Loucy (cell line): ENCODE measurements at regions not wholly inside any gene's neighbourhood (a gene's known extent, or its start where the extent isn't known, plus 50 kb on each side); places are given as distances from the start of the nearest gene placed in this dataset.
A peak's percentile ranks its signal among the peaks of the same experiment; 100 is the strongest.

Experiments used
- H2AFZ ChIP-seq: fragments of 200-600 bp; sonication (generic); 2 replicates; pipeline ENCODE4 v1.6.0; 2016; ENCODE audit warnings: antibody characterized with exemption, mild to moderate bottlenecking, low read length, moderate library complexity
- H3F3A ChIP-seq: fragments of 200-600 bp; 2 replicates; pipeline ENCODE4 v1.6.0; 2016; ENCODE audit warnings: antibody characterized with exemption, low read depth, mild to moderate bottlenecking
- H3K27me3 ChIP-seq: fragments of 200-600 bp; sonication (generic); 2 replicates; pipeline ENCODE4 v1.6.1; 2014; ENCODE audit warnings: low read length, mild to moderate bottlenecking; ENCODE audit not compliant: insufficient read depth, poor library complexity, severe bottlenecking
- H3K36me3 ChIP-seq: fragments of 200-600 bp; sonication (generic); 2 replicates; pipeline ENCODE4 v1.6.1; 2016; ENCODE audit warnings: low read length; ENCODE audit not compliant: insufficient read depth
- H3K4me1 ChIP-seq: fragments of 200-600 bp; sonication (generic); 2 replicates; pipeline ENCODE4 v1.5.1; 2014; ENCODE audit warnings: low read length, mild to moderate bottlenecking; ENCODE audit not compliant: insufficient read depth, poor library complexity, severe bottlenecking
- H3K4me2 ChIP-seq: fragments of 200-600 bp; sonication (generic); 2 replicates; pipeline ENCODE4 v1.6.0; 2014; ENCODE audit warnings: antibody characterized with exemption, low read length, low read depth, mild to moderate bottlenecking; ENCODE audit not compliant: poor library complexity, severe bottlenecking
- H3K4me3 ChIP-seq: fragments of 200-600 bp; sonication (generic); 2 replicates; pipeline ENCODE4 v1.5.1; 2014; ENCODE audit warnings: low read length, mild to moderate bottlenecking, mixed read lengths; ENCODE audit not compliant: poor library complexity, severe bottlenecking
- H3K79me2 ChIP-seq: fragments of 200-600 bp; sonication (generic); 2 replicates; pipeline ENCODE4 v1.6.1; 2014; ENCODE audit warnings: low read length; ENCODE audit not compliant: insufficient read depth
- H3K9ac ChIP-seq: fragments of 200-600 bp; sonication (generic); 2 replicates; pipeline ENCODE4 v1.6.0; 2014; ENCODE audit warnings: mild to moderate bottlenecking, low read depth, low read length, moderate library complexity; ENCODE audit not compliant: poor library complexity, severe bottlenecking
- H3K9me2 ChIP-seq: fragments of 200-600 bp; sonication (generic); replicated peaks from 2 replicates; pipeline ENCODE4 v1.6.1; 2016; ENCODE audit warnings: low read depth, low read length, mixed read lengths
- H3K9me3 ChIP-seq: fragments of 200-600 bp; sonication (generic); 2 replicates; pipeline ENCODE4 v1.6.1; 2014; ENCODE audit warnings: mild to moderate bottlenecking, antibody characterized with exemption, low read length, low read depth; ENCODE audit not compliant: insufficient read depth
- H4K20me1 ChIP-seq: fragments of 200-600 bp; sonication (generic); 2 replicates; pipeline ENCODE4 v1.6.0; 2014; ENCODE audit warnings: antibody characterized with exemption, low read length, mild to moderate bottlenecking; ENCODE audit not compliant: insufficient read depth, poor library complexity, severe bottlenecking
- CTCF ChIP-seq: fragments of 200-600 bp; sonication (generic); conservative IDR thresholded peaks from 2 replicates; pipeline ENCODE4 v1.5.1; 2014; ENCODE audit warnings: mild to moderate bottlenecking, antibody characterized with exemption, low read length
- EZH2phosphoT487 ChIP-seq: fragments of 200-600 bp; IDR thresholded peaks from 2 replicates; pipeline ENCODE4 v1.6.1; 2018; ENCODE audit warnings: antibody characterized with exemption, mild to moderate bottlenecking, moderate library complexity, borderline replicate concordance

GRCh38 chr7:145175366-145175765 lies 339.5 kb upstream of the TPK1 start:
- Histone ChIP-seq H3K9me3 (peaks cover 4% of the 10 kb centered on the region; the same call in 1 of the 2 replicates), H4K20me1 (no peaks in the 10 kb centered on the region), H3K79me2 (no peaks in the 10 kb centered on the region), H3K27me3 (no peaks in the 10 kb centered on the region), H2AFZ (no peak overlapping the region), H3K9ac (no peak overlapping the region), H3K4me3 (no peak overlapping the region), H3K36me3 (no peaks in the 10 kb centered on the region), H3F3A (no peaks in the 10 kb centered on the region), H3K4me1 (no peaks in the 10 kb centered on the region), H3K4me2 (no peak overlapping the region), H3K9me2 (no peaks in the 10 kb centered on the region; the same call in 1 of the 2 replicates)
- TF ChIP-seq EZH2phosphoT487, result no peak
- TF ChIP-seq CTCF, result no peak

GRCh38 chr7:145169908-145170307 lies 334.1 kb upstream of the TPK1 start:
- no peak overlapping the region for H3K4me2 ChIP-seq
- H4K20me1 ChIP-seq, result no peaks in the 10 kb centered on the region
- H2AFZ ChIP-seq, result no peak overlapping the region
- no peaks in the 10 kb centered on the region for H3K4me1 ChIP-seq
- H3K9me2 ChIP-seq, result no peaks in the 10 kb centered on the region
- no peak overlapping the region for H3K4me3 ChIP-seq
- no peaks in the 10 kb centered on the region for H3K27me3 ChIP-seq
- H3K9ac ChIP-seq, result no peak overlapping the region
- no peaks in the 10 kb centered on the region for H3K9me3 ChIP-seq
- no peaks in the 10 kb centered on the region for H3F3A ChIP-seq
- TF ChIP-seq EZH2phosphoT487, result no peak
- TF ChIP-seq CTCF, result peak; percentile 27
- H3K79me2 ChIP-seq, result no peaks in the 10 kb centered on the region
- H3K36me3 ChIP-seq, result no peaks in the 10 kb centered on the region

DNA sequence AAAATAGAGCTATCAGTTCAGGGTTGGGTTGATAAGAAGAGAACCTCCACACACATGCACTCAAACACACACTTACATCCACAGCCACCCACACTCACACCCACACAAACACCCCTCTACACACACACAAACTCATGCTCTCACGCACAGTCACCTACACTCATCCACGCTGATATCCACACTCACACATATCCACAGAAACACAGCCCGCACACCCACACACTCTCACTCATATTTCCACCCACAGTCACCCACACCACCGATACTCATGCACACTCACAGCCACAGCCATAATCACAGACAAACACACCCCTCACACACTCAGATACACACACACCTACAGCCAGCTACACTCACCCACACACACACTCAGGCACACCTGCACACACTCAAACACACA lies 333.0 kb upstream of the TPK1 start:
- H4K20me1 ChIP-seq, result no peaks in the 10 kb centered on the region
- TF ChIP-seq EZH2phosphoT487 (no peak), CTCF (no peak)
- no peak overlapping the region for H2AFZ ChIP-seq
- H3K4me2 ChIP-seq, result no peak overlapping the region
- H3K9me3 ChIP-seq, result no peaks in the 10 kb centered on the region
- no peaks in the 10 kb centered on the region for H3F3A ChIP-seq
- H3K9me2 ChIP-seq, result no peaks in the 10 kb centered on the region
- H3K79me2 ChIP-seq, result no peaks in the 10 kb centered on the region
- H3K4me1 ChIP-seq, result no peaks in the 10 kb centered on the region
- H3K4me3 ChIP-seq, result no peak overlapping the region
- H3K9ac ChIP-seq, result no peak overlapping the region
- H3K36me3 ChIP-seq, result no peaks in the 10 kb centered on the region
- no peaks in the 10 kb centered on the region for H3K27me3 ChIP-seq
